GM19328 (cell line): ENCODE measurements at regions not wholly inside any gene's neighbourhood (a gene's known extent, or its start where the extent isn't known, plus 50 kb on each side); places are given as distances from the start of the nearest gene placed in this dataset.

Experiments used
- ATAC-seq: cut with Tn5 transposase; IDR thresholded peaks from one replicate; pipeline ENCODE4 v1.9.1; 2021; ENCODE audit warnings: mild to moderate bottlenecking, moderate library complexity; ENCODE audit not compliant: unreplicated experiment

DNA sequence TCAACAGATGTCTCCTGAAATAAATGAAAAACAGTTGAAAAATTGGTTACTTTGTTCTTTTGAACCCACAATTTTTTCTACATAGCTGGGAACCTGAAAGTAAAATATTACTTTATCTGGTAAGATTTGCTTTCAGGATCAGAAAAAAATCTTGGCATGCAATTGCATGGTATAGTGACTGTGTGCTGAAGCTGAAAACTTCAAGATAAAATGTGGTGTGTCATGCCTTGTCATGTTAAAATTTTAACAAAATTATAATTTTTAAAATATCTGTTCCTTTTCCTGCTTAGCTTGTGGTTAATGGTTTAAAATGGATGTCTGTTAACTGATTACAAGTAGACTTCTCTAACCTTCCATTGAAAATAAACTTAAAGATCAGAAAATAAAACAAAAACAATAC, 904.8 kb downstream of the PDHA2 start:
- no peak for ATAC-seq

DNA sequence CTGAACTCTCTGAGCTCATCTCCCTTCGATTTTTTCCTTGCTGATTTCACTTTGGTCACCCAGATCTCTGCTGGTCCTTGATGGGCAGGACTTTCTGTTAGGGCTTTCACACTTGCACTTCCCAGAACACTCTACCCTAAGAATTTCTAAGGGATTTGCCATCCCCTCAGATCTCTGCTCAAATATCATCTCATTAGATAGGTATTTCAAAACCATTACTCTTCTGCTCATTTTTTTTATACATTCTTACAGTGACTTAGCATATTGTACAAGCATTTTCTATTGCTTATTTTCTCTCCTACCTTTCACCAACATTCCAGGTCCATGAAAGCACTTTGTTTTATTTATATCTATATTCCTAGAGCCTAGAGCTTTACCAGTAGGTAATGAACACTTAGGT, 913.3 kb downstream of the PDHA2 start:
- no peak for ATAC-seq

DNA sequence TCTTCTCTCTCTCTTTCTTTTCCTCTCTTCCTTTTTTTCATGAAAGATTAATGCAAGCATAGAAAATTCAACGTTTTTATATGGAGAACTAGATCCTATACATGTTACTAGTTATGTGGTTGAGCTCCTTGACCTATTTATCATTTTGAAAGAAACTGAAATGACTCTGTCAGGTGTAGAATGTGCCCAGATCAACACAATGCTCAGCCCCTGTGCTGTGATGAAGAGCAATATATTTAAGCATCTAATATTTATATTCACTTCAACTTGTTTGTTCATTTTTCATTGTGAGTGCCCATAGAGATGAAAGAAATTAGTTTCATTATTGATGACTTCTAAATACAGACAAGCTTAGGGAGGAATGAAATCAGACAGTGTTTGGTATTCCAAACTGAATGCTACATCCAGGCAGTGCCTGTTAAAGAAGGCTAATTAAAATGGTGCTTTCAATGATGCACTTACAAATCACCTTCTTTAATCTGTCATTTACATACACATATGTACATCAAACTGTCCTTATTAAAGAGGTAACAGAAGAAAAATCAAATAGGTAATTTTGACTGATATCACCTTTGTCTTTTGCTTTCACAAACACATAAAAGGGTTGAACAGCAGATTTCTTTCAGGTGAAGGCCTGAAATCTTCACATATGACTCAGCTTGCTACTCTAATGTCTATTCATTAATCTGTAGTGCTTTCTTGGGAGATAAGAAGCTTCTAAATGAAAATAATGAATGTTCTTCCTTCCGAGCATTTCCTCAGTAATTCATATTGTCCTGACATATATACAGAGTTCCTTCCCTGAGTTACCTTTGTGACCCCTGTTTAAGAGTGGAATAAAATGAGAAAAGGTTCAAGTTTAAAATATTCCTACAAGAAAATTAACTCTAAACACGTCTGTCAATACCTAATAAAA, 915.9 kb downstream of the PDHA2 start:
- no peak for ATAC-seq

DNA sequence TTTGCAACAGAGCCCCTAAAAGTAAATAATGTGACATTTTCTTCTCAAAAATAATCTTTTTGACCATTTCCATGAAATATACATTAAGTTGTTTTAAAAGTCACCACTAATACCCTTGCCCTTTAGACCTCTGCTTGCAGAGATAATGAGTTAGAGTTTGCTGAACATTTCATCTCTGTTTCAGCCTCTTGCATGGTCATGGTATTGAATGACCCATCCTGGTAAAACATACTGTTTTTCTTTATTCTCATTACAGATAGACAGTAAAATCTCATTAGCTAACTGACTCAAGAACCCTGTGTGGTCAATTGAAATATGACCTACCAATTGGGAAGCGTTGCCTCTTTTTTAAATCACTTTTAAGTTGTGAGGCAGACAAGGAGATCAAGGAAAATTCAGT, 916.7 kb downstream of the PDHA2 start:
- ATAC-seq, result no peak

- ATAC-seq, result no peak
Observed at GRCh38 chr4:96763546-96763945, 923.7 kb downstream of the PDHA2 start.

- no peak for ATAC-seq
Observed at GRCh38 chr4:96766359-96766758, 926.5 kb downstream of the PDHA2 start.

DNA sequence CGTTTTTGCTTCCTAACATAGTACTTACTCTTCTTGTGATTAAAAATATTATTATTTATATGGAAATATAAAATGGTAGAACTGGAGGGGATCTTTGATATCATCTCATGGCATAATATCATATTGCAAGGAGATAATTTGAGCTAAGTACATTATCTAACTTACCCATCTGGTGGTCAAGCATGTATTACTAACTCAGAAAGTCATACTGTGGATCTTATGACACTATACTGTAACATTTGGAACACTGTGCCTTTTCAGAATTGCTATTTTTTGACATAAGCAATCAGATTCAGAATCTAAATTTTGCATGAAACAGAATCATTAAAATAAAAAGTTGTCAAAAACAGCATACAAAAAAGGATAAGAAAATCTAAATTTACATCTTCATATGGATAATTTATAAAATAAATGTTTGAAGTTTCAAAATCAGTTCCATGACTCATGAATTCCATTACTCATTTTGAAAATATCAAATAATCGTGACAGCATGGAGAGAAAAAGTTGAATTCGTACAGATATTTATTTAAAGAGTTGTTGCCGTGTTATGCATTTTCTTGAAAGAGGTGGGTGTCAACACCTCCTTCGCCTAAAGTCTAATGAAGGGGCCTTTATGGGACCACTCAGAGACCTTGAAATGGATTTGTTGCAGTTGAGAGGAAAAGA, 928.1 kb downstream of the PDHA2 start:
- no peak for ATAC-seq

- ATAC-seq, result no peak
Observed at GRCh38 chr4:96775501-96775900, 935.6 kb downstream of the PDHA2 start.

DNA sequence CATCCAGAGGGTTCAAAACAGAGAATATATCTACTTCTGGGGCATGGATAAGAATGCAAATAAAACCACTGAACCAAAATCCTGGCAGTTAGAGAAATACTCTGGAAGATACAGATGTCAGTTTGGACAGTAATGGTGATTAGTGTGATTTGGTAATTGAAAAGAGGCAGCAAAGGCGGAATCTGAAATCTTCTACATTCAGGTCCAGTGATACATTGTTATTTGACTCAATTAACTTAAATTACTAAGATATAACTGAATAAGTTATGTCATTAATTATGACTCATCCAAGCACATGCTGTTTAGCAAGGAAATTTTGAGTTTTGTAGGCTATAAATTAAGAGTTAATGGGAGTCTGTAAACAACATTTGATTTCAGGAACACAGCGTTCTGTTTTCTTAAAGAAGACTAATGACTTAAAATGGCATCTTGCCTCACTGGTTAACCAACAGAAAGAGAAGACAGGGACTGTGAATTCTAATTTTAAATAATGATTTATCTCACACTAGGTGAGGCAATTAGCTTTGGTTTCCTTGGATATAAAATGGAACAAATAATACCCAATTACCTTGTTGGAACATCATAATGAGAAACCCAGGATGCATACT, 937.1 kb downstream of the PDHA2 start:
- no peak for ATAC-seq

GRCh38 chr4:96784336-96784735, 944.4 kb downstream of the PDHA2 start:
- no peak for ATAC-seq

GRCh38 chr4:96786306-96786705, 946.4 kb downstream of the PDHA2 start:
- no peak for ATAC-seq

- no peak for ATAC-seq
Observed at GRCh38 chr4:96787766-96788165, 947.9 kb downstream of the PDHA2 start.

GRCh38 chr4:96809563-96809962, 969.7 kb downstream of the PDHA2 start:
- ATAC-seq, result no peak

- ATAC-seq, result no peak
Observed at GRCh38 chr4:96827086-96827485, 987.2 kb downstream of the PDHA2 start.

GRCh38 chr4:96833831-96834230, 993.9 kb downstream of the PDHA2 start:
- no peak for ATAC-seq

DNA sequence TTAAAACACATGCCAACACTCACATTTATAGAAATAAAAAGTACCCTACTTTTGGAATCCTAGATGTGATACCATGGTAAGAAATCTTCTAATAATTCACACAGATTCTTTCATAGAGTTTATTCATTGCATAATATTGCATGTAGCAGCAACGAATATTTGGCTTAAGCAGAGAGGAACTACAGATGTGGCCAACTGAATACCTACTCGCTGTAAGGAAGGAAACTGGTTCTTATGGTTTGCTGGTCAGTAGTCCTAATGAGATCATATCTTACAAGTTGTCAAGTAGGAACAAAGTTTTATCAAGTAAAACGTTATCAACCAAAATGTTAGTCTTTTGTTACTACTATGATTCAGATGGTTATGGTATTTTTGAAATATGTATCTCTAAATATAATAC, 996.1 kb downstream of the PDHA2 start:
- ATAC-seq, result no peak

DNA sequence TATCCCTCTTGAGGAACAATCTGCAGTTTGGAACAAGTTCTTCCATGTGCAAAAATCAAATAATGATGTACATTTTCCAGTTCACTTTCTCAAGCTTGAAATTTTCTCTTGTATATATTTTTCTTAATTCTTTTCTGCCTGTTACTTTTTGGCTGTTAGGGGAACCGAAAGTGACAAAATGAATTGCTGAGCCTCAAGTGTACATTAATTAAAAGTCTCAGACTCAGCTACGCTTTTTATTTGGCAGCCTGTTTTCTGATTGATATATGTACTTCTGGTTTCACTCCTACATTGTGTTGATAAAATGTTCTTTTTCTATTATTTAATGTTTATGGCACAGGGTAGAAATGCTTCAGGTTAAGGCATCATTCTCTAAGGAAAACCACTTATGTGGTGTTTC, 999.5 kb downstream of the PDHA2 start:
- ATAC-seq, result no peak

DNA sequence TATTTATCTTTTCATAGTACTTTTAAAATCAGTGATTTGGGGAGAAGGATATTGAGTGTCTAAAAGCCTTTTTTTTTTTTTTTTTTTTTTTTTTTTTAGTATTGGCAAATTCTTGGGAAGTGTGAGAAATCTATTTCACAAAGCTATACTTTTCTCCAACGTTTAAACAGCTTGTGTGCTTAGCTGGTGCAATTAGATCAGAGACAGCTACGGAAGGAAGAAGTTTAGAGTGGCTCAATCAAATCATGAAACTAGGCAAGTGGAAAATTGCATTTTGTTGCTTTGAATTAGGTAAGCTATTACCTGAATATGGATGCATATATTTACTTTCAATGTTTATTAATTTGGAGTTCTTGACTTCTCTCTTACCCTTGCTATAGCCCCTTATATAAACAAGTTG, 1001.9 kb downstream of the PDHA2 start:
- no peak for ATAC-seq

DNA sequence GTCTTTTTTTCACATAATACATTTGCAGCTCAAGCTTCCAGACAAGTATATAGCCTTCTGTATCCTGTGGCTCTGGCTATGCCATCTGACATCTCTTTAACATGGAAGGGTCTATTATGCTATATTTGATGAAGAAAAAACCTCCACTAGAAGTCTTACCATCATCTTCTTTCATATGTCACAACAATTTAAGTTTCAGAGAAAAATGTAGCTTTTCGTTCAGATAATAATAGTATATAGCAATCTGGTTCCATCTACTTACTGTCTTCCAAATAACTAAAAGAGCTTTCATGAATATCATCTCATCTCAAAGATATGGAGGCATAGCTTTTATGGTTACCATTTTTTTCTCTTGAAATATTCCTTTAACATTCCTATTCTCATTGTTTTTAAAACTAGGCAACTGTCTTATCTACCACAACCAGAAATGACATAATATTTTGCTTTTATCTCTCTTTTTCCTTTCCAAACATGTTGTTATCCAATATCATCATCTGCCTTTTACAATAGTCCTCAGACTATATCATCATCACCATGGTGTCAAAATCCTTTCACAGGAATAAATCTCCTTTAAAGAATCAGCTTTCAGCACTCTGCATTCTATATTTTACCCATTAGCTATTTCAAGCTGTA, 1005.1 kb downstream of the PDHA2 start:
- no peak for ATAC-seq

- ATAC-seq, result no peak
Observed at GRCh38 chr4:96845819-96846218, 1005.9 kb downstream of the PDHA2 start.

- ATAC-seq, result no peak
Observed at GRCh38 chr4:96874657-96875056, 1034.8 kb downstream of the PDHA2 start.
